HEK293 (cell line): ENCODE measurements at regions not wholly inside any gene's neighbourhood (a gene's known extent, or its start where the extent isn't known, plus 50 kb on each side); places are given as distances from the start of the nearest gene placed in this dataset.

Source experiments
- CTCF ChIA-PET: fragments of 350-600 bp; formaldehyde crosslinking; extraction: SDS; loops from one replicate; lab custom pipeline; 2021; ENCODE audit warnings: antibody characterized with exemption; lab: Yijun Ruan, JAX
- POLR2A ChIA-PET: fragments of 300-600 bp; formaldehyde crosslinking; extraction: SDS; loops from one replicate; lab custom pipeline; 2020; ENCODE audit warnings: antibody characterized with exemption, inconsistent platforms; lab: Yijun Ruan, JAX
- H3K27ac ChIP-seq: fragments of 200-500 bp; sonication (Bioruptor generic); 2 replicates; pipeline ENCODE4 v1.5.1; 2014; ENCODE audit warnings: low read depth, low read length, control low read depth, inconsistent platforms; ENCODE audit errors: extremely low read depth
- H3K36me3 ChIP-seq, 2 experiments: fragments of 200-500 bp in 1 of 2; sonication (Bioruptor generic) in 1 of 2; 1 replicate in 1 of 2; 2 replicates in 1 of 2; pipeline ENCODE4 v1.5.1; 2014 to 2017; ENCODE audit warnings: inconsistent platforms in 2 of 2, low read length in 2 of 2; ENCODE audit not compliant: control insufficient read depth in 2 of 2, insufficient read depth in 1 of 2
- H3K4me1 ChIP-seq: fragments of 200-500 bp; sonication (Bioruptor generic); 2 replicates; pipeline ENCODE4 v1.5.1; 2014; ENCODE audit warnings: mild to moderate bottlenecking, low read length, inconsistent platforms; ENCODE audit not compliant: control insufficient read depth, insufficient read depth
- H3K4me3 ChIP-seq: 2 replicates; pipeline ENCODE4 v1.5.1; 2011; ENCODE audit warnings: low read depth, mild to moderate bottlenecking, control low read depth, low read length, moderate library complexity
- H3K9me3 ChIP-seq: fragments of 200-500 bp; sonication (Bioruptor generic); 2 replicates; pipeline ENCODE4 v1.5.1; 2014; ENCODE audit warnings: low read depth, low read length, inconsistent platforms; ENCODE audit not compliant: control insufficient read depth, insufficient read depth
- EGR2 ChIP-seq: fragments of 450-650 bp; formaldehyde crosslinking; IDR thresholded peaks from 2 replicates; pipeline ENCODE4 v1.5.1; 2016; ENCODE audit warnings: low read depth, missing biosample characterization, missing genetic modification characterization
- GLI4 ChIP-seq: fragments of 450-650 bp; formaldehyde crosslinking; IDR thresholded peaks from 2 replicates; pipeline ENCODE4 v1.5.1; 2016; ENCODE audit warnings: missing biosample characterization, missing genetic modification characterization
- GLIS1 ChIP-seq: fragments of 450-650 bp; formaldehyde crosslinking; IDR thresholded peaks from 2 replicates; pipeline ENCODE4 v1.5.1; 2016; ENCODE audit warnings: missing biosample characterization, missing genetic modification characterization
- GLIS2 ChIP-seq: fragments of 450-650 bp; formaldehyde crosslinking; IDR thresholded peaks from 2 replicates; pipeline ENCODE4 v1.5.1; 2016; ENCODE audit warnings: missing biosample characterization, missing genetic modification characterization
- KLF16 ChIP-seq: fragments of 450-650 bp; formaldehyde crosslinking; IDR thresholded peaks from 2 replicates; pipeline ENCODE4 v1.5.1; 2017; ENCODE audit warnings: missing biosample characterization, missing genetic modification characterization
- SCRT1 ChIP-seq: fragments of 450-650 bp; formaldehyde crosslinking; IDR thresholded peaks from 2 replicates; pipeline ENCODE4 v1.5.1; 2016; ENCODE audit warnings: missing biosample characterization, missing genetic modification characterization, borderline replicate concordance
- TRIM28 ChIP-seq: IDR thresholded peaks from 2 replicates; pipeline ENCODE4 v1.6.1; 2011; ENCODE audit warnings: low read length, control low read depth, borderline replicate concordance
- YY2 ChIP-seq: fragments of 450-650 bp; formaldehyde crosslinking; IDR thresholded peaks from 2 replicates; pipeline ENCODE4 v1.5.1; 2016; ENCODE audit warnings: missing biosample characterization, missing genetic modification characterization
- ZBTB7A ChIP-seq: fragments of 450-650 bp; formaldehyde crosslinking; IDR thresholded peaks from 2 replicates; pipeline ENCODE4 v1.5.1; 2016; ENCODE audit warnings: low read depth, missing biosample characterization, missing genetic modification characterization
- ZNF10 ChIP-seq: fragments of 450-650 bp; formaldehyde crosslinking; IDR thresholded peaks from 2 replicates; pipeline ENCODE4 v1.5.1; 2017; ENCODE audit warnings: missing biosample characterization, missing genetic modification characterization
- ZNF169 ChIP-seq: fragments of 450-650 bp; formaldehyde crosslinking; IDR thresholded peaks from 2 replicates; pipeline ENCODE4 v1.5.1; 2016; ENCODE audit warnings: missing biosample characterization, missing genetic modification characterization
- ZNF2 ChIP-seq: fragments of 450-650 bp; formaldehyde crosslinking; IDR thresholded peaks from 2 replicates; pipeline ENCODE4 v1.5.1; 2016; ENCODE audit warnings: missing biosample characterization, missing genetic modification characterization
- ZNF24 ChIP-seq: fragments of 450-650 bp; formaldehyde crosslinking; IDR thresholded peaks from 2 replicates; pipeline ENCODE4 v1.5.1; 2016; ENCODE audit warnings: missing biosample characterization, missing genetic modification characterization
- ZNF302 ChIP-seq: fragments of 450-650 bp; formaldehyde crosslinking; IDR thresholded peaks from 2 replicates; pipeline ENCODE4 v1.5.1; 2016; ENCODE audit warnings: missing biosample characterization, missing genetic modification characterization, low read depth
- ZNF350 ChIP-seq: fragments of 450-650 bp; formaldehyde crosslinking; IDR thresholded peaks from 2 replicates; pipeline ENCODE4 v1.5.0; 2017; ENCODE audit warnings: missing biosample characterization, mild to moderate bottlenecking, missing genetic modification characterization
- ZNF394 ChIP-seq: fragments of 450-650 bp; formaldehyde crosslinking; IDR thresholded peaks from 2 replicates; pipeline ENCODE4 v1.5.1; 2016; ENCODE audit warnings: missing biosample characterization, missing genetic modification characterization, mild to moderate bottlenecking, moderate library complexity, borderline replicate concordance
- ZNF571 ChIP-seq: fragments of 450-650 bp; formaldehyde crosslinking; IDR thresholded peaks from 2 replicates; pipeline ENCODE4 v1.5.0; 2017; ENCODE audit warnings: missing biosample characterization, missing genetic modification characterization
- ZNF585B ChIP-seq: fragments of 450-650 bp; formaldehyde crosslinking; IDR thresholded peaks from 2 replicates; pipeline ENCODE4 v1.5.1; 2016; ENCODE audit warnings: missing biosample characterization, missing genetic modification characterization
- ZNF701 ChIP-seq: fragments of 450-650 bp; formaldehyde crosslinking; IDR thresholded peaks from 2 replicates; pipeline ENCODE4 v1.5.1; 2016; ENCODE audit warnings: missing biosample characterization, missing genetic modification characterization
- ZNF792 ChIP-seq: fragments of 450-650 bp; formaldehyde crosslinking; IDR thresholded peaks from 2 replicates; pipeline ENCODE4 v1.5.1; 2016; ENCODE audit warnings: missing biosample characterization, missing genetic modification characterization
- ZSCAN30 ChIP-seq: fragments of 450-650 bp; IDR thresholded peaks from 2 replicates; pipeline ENCODE4 v1.5.1; 2018; ENCODE audit warnings: missing biosample characterization, mild to moderate bottlenecking, missing genetic modification characterization, moderate library complexity
- TF ChIP-seq, protein P1 (sequence below): fragments of 450-650 bp; formaldehyde crosslinking; IDR thresholded peaks from 2 replicates; pipeline ENCODE4 v1.5.1; 2016; ENCODE audit warnings: missing biosample characterization, missing genetic modification characterization, borderline replicate concordance
- TF ChIP-seq, protein P2 (sequence below): fragments of 450-650 bp; formaldehyde crosslinking; IDR thresholded peaks from 2 replicates; pipeline ENCODE4 v1.5.1; 2016; ENCODE audit warnings: missing biosample characterization, missing genetic modification characterization
- TF ChIP-seq, protein P3 (sequence below): sonication (generic); formaldehyde crosslinking; IDR thresholded peaks from 2 replicates; pipeline ENCODE4 v1.8.1; 2022; ENCODE audit warnings: mild to moderate bottlenecking, moderate library complexity, missing genetic modification reagents
- TF ChIP-seq, protein P4 (sequence below): fragments of 450-650 bp; IDR thresholded peaks from 2 replicates; pipeline ENCODE4 v1.5.1; 2018; ENCODE audit warnings: missing biosample characterization, missing genetic modification characterization
- TF ChIP-seq, protein P5 (sequence below): fragments of 450-650 bp; formaldehyde crosslinking; IDR thresholded peaks from 2 replicates; pipeline ENCODE4 v1.5.1; 2017; ENCODE audit warnings: missing biosample characterization, mild to moderate bottlenecking, missing genetic modification characterization, moderate library complexity

DNA sequence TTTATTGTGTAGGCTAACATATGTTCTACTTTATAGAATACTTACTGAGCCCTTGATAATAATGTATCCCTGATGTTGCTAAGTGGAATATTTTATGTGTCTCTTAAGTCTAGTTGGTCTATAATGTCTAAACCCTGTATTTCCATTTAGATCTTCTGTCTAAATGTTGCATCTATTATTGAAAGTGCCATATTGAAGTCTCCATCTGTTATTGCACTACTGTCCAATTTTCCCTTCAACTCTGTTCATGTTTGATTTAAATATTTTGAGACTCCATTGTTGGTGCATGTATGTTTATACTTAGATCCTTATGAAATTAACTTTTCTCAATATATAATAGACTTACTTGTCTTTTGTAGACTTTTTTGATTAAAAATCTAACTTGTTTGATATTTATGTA, 924.5 kb upstream of the KCND2 start (continued):
- no peak for TF ChIP-seq ZNF701 (tag by site-specific recombination)
- no peak for TF ChIP-seq ZSCAN30
- no peak for TF ChIP-seq ZNF585B (tag by site-specific recombination)
- TF ChIP-seq ZNF2, result no peak

DNA sequence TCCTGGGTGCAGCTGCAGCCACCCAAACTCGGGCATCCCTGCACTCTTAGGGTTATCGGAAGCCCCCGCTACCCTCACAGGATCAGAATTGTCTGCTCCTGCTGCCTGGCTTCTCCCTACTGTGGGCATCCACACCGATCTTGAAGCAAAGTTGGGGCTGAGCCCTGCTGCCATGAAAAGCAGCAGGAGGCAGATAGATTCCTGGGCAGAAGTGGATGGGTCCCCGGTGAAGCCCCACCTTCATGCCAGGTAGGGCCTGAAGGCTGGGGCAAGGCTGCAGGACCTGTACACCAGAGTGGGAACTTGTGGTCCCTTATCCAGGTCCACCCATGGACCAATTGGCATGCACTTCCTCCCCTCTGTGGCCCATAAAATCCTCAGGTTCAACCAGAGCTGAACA, 922.6 kb upstream of the KCND2 start:
- Histone ChIP-seq H3K4me3 (no peak overlapping the region), H3K36me3 (no peaks in the 10 kb centered on the region), H3K9me3 (no peaks in the 10 kb centered on the region), H3K4me1 (no peaks in the 10 kb centered on the region), H3K27ac (no peak overlapping the region)
- ChIA-PET CTCF (no interaction called here), POLR2A (no interaction called here)
- TF ChIP-seq ZNF394 (tag by site-specific recombination) (no peak), KLF16 (tag by site-specific recombination) (no peak), SCRT1 (tag by site-specific recombination) (no peak), ZBTB7A (tag by site-specific recombination) (no peak), ZNF302 (tag by site-specific recombination) (no peak), YY2 (tag by site-specific recombination) (no peak), ZNF169 (no peak), ZNF571 (tag by site-specific recombination) (no peak), ZNF350 (no peak), ZNF24 (no peak)
- TF ChIP-seq, protein P1, sequence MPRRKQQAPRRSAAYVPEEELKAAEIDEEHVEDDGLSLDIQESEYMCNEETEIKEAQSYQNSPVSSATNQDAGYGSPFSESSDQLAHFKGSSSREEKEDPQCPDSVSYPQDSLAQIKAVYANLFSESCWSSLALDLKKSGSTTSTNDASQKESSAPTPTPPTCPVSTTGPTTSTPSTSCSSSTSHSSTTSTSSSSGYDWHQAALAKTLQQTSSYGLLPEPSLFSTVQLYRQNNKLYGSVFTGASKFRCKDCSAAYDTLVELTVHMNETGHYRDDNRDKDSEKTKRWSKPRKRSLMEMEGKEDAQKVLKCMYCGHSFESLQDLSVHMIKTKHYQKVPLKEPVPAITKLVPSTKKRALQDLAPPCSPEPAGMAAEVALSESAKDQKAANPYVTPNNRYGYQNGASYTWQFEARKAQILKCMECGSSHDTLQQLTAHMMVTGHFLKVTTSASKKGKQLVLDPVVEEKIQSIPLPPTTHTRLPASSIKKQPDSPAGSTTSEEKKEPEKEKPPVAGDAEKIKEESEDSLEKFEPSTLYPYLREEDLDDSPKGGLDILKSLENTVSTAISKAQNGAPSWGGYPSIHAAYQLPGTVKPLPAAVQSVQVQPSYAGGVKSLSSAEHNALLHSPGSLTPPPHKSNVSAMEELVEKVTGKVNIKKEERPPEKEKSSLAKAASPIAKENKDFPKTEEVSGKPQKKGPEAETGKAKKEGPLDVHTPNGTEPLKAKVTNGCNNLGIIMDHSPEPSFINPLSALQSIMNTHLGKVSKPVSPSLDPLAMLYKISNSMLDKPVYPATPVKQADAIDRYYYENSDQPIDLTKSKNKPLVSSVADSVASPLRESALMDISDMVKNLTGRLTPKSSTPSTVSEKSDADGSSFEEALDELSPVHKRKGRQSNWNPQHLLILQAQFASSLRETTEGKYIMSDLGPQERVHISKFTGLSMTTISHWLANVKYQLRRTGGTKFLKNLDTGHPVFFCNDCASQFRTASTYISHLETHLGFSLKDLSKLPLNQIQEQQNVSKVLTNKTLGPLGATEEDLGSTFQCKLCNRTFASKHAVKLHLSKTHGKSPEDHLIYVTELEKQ (tag by site-specific recombination), result no peak
- TF ChIP-seq, protein P2, sequence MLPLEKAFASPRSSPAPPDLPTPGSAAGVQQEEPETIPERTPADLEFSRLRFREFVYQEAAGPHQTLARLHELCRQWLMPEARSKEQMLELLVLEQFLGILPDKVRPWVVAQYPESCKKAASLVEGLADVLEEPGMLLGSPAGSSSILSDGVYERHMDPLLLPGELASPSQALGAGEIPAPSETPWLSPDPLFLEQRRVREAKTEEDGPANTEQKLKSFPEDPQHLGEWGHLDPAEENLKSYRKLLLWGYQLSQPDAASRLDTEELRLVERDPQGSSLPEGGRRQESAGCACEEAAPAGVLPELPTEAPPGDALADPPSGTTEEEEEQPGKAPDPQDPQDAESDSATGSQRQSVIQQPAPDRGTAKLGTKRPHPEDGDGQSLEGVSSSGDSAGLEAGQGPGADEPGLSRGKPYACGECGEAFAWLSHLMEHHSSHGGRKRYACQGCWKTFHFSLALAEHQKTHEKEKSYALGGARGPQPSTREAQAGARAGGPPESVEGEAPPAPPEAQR (tag by site-specific recombination), result no peak
- TF ChIP-seq, protein P3, sequence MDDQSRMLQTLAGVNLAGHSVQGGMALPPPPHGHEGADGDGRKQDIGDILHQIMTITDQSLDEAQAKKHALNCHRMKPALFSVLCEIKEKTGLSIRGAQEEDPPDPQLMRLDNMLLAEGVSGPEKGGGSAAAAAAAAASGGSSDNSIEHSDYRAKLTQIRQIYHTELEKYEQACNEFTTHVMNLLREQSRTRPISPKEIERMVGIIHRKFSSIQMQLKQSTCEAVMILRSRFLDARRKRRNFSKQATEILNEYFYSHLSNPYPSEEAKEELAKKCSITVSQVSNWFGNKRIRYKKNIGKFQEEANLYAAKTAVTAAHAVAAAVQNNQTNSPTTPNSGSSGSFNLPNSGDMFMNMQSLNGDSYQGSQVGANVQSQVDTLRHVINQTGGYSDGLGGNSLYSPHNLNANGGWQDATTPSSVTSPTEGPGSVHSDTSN (CRISPR knock-in tag), result no peak
- TF ChIP-seq, protein P4, sequence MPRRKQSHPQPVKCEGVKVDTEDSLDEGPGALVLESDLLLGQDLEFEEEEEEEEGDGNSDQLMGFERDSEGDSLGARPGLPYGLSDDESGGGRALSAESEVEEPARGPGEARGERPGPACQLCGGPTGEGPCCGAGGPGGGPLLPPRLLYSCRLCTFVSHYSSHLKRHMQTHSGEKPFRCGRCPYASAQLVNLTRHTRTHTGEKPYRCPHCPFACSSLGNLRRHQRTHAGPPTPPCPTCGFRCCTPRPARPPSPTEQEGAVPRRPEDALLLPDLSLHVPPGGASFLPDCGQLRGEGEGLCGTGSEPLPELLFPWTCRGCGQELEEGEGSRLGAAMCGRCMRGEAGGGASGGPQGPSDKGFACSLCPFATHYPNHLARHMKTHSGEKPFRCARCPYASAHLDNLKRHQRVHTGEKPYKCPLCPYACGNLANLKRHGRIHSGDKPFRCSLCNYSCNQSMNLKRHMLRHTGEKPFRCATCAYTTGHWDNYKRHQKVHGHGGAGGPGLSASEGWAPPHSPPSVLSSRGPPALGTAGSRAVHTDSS (tag by site-specific recombination), result no peak

DNA sequence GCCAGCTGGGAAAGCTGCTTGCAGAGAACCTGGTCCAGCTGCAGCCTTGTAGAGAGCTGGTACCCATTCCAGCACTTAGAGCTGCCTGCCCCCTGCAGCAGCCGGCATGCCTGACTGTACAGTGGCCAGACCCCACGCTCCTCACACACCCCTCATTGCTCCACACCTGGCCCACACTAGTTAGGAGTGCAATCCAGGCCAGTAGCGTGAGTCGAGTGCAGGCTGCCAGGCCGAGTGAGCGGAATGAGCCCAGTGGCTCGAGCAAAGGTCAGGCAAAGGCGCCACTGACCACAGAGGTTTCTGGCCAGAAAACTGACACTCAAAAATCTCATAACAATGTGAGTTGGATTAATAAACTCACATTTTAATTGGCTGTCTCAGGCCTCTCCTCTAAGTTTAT, 921.7 kb upstream of the KCND2 start:
- H3K4me1 ChIP-seq, result no peaks in the 10 kb centered on the region
- no peak overlapping the region for H3K27ac ChIP-seq
- TF ChIP-seq ZNF792 (no peak), ZNF394 (tag by site-specific recombination) (no peak), GLIS2 (no peak), EGR2 (no peak), GLIS1 (tag by site-specific recombination) (no peak), ZNF10 (no peak), GLI4 (no peak), TRIM28 (no peak)
- TF ChIP-seq, protein P5, sequence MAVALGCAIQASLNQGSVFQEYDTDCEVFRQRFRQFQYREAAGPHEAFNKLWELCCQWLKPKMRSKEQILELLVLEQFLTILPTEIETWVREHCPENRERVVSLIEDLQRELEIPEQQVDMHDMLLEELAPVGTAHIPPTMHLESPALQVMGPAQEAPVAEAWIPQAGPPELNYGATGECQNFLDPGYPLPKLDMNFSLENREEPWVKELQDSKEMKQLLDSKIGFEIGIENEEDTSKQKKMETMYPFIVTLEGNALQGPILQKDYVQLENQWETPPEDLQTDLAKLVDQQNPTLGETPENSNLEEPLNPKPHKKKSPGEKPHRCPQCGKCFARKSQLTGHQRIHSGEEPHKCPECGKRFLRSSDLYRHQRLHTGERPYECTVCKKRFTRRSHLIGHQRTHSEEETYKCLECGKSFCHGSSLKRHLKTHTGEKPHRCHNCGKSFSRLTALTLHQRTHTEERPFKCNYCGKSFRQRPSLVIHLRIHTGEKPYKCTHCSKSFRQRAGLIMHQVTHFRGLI (tag by site-specific recombination), result no peak
- H3K9me3 ChIP-seq, result no peaks in the 10 kb centered on the region
- H3K36me3 ChIP-seq, result no peaks in the 10 kb centered on the region
- ChIA-PET POLR2A (no interaction called here), CTCF (no interaction called here)
- no peak overlapping the region for H3K4me3 ChIP-seq
